GM12878 (cell line): ENCODE measurements at regions not wholly inside any gene's neighbourhood (a gene's known extent, or its start where the extent isn't known, plus 50 kb on each side); places are given as distances from the start of the nearest gene placed in this dataset.

Experiments
- ATAC-seq: fragments of 200-7000 bp; cut with Tn5 transposase; 3 replicates; pipeline ENCODE4 v1.9.1; 2020; ENCODE audit warnings: mild to moderate bottlenecking, moderate library complexity
- BruUV-seq: library from RNA; stranded (reverse); fragments of 400-500 nt; replicated peaks from 2 replicates; lab custom pipeline; 2021; lab: Mats Ljungman, UMichigan
- CTCF ChIA-PET: fragments of 300-600 bp; sonication (Branson Sonifier 250); formaldehyde crosslinking; extraction: SDS; loops from one replicate; lab custom pipeline; 2021; ENCODE audit warnings: inconsistent platforms; lab: Yijun Ruan, JAX
- POLR2A ChIA-PET: fragments of 350-600 bp; formaldehyde crosslinking; extraction: SDS; loops from one replicate; lab custom pipeline; 2021; ENCODE audit warnings: inconsistent platforms; lab: Charles Lee
- RAD21 ChIA-PET: fragments of 300-600 bp; sonication (Branson Sonifier 250); formaldehyde crosslinking; loops from one replicate; lab custom pipeline; 2023; ENCODE audit warnings: antibody characterized with exemption; ENCODE audit not compliant: unreplicated experiment; lab: Charles Lee
- SMC1A ChIA-PET: fragments of 300-600 bp; sonication (Branson Sonifier 250); formaldehyde crosslinking; loops from one replicate; lab custom pipeline; 2023; ENCODE audit not compliant: unreplicated experiment, uncharacterized antibody; lab: Charles Lee
- DNase-seq: peaks from one replicate; pipeline ENCODE4 v3.0.0-alpha.2; 2011; ENCODE audit warnings: low read depth, low spot score
- FAIRE-seq: peaks from 3 replicates; lab custom pipeline; 2011; peaks lifted over from hg19 to GRCh38; lab: Jason Lieb, UNC
- H2AFZ ChIP-seq: 2 replicates; pipeline ENCODE4 v1.6.0; 2011; ENCODE audit warnings: low read depth, low read length, control low read depth; ENCODE audit not compliant: control insufficient read depth
- H3K27ac ChIP-seq: 2 replicates; pipeline ENCODE4 v1.5.1; 2011; ENCODE audit warnings: control low read depth; ENCODE audit not compliant: control insufficient read depth, insufficient read depth
- H3K27me3 ChIP-seq, 2 experiments: replicated peaks in 1 of 2; 2 replicates each; pipeline versions ENCODE4 v1.6.0 to v1.6.1; 2011; ENCODE audit warnings: low read length in 1 of 2; ENCODE audit not compliant: control insufficient read depth in 2 of 2, insufficient read depth in 2 of 2
- H3K36me3 ChIP-seq, 2 experiments: 2 replicates each; pipeline ENCODE4 v1.5.1; 2011; ENCODE audit warnings: low read length in 1 of 2; ENCODE audit not compliant: control insufficient read depth in 2 of 2, insufficient read depth in 2 of 2
- H3K4me1 ChIP-seq: 2 replicates; pipeline ENCODE4 v1.6.1; 2011; ENCODE audit warnings: mild to moderate bottlenecking, low read length, moderate library complexity, mixed read lengths; ENCODE audit not compliant: control insufficient read depth, insufficient read depth
- H3K4me2 ChIP-seq: 2 replicates; pipeline ENCODE4 v1.6.0; 2011; ENCODE audit warnings: control low read depth; ENCODE audit not compliant: control insufficient read depth, insufficient read depth
- H3K4me3 ChIP-seq: fragments of 200-600 bp; sonication (generic); 2 replicates; pipeline ENCODE4 v1.5.1; 2016
- H3K79me2 ChIP-seq: 2 replicates; pipeline ENCODE4 v1.6.0; 2011; ENCODE audit warnings: low read length; ENCODE audit not compliant: control insufficient read depth, insufficient read depth
- H3K9ac ChIP-seq: 2 replicates; pipeline ENCODE4 v1.8.0; 2011; ENCODE audit warnings: low read length, control low read depth, mixed read lengths; ENCODE audit not compliant: control insufficient read depth, insufficient read depth
- H3K9me3 ChIP-seq: replicated peaks from 3 replicates; pipeline ENCODE4 v1.5.1; 2011; ENCODE audit warnings: mild to moderate bottlenecking, low read length; ENCODE audit not compliant: control insufficient read depth, insufficient read depth
- H4K20me1 ChIP-seq: 2 replicates; pipeline ENCODE4 v1.6.0; 2011; ENCODE audit not compliant: control insufficient read depth, insufficient read depth
- ATF7 ChIP-seq: fragments of 450-650 bp; IDR thresholded peaks from 2 replicates; pipeline ENCODE4 v1.6.1; 2016; ENCODE audit warnings: low read depth, mild to moderate bottlenecking
- CHD4 ChIP-seq: fragments of 200-600 bp; sonication (generic); IDR thresholded peaks from 2 replicates; pipeline ENCODE4 v1.6.1; 2016; ENCODE audit warnings: mild to moderate bottlenecking
- EED ChIP-seq: sonication (generic); IDR thresholded peaks from 2 replicates; pipeline ENCODE4 v1.6.1; 2016; ENCODE audit warnings: antibody characterized with exemption, low read depth
- FOS ChIP-seq: IDR thresholded peaks from 3 replicates; pipeline ENCODE4 v1.6.1; 2011; ENCODE audit warnings: borderline replicate concordance; ENCODE audit not compliant: insufficient read length; ENCODE audit errors: extremely low read depth
- FOXM1 ChIP-seq: IDR thresholded peaks from 2 replicates; pipeline ENCODE4 v1.6.1; 2012; ENCODE audit warnings: low read depth, mild to moderate bottlenecking, inconsistent platforms, low read length, moderate library complexity
- HDAC2 ChIP-seq: fragments of 200-600 bp; sonication (generic); IDR thresholded peaks from 2 replicates; pipeline ENCODE4 v1.6.1; 2017
- HSF1 ChIP-seq: fragments of 150-350 bp; IDR thresholded peaks from 2 replicates; pipeline ENCODE4 v1.6.1; 2014; ENCODE audit warnings: mild to moderate bottlenecking, low read depth, low read length
- IKZF1 ChIP-seq: fragments of 450-650 bp; conservative IDR thresholded peaks from 2 replicates; pipeline ENCODE4 v1.6.1; 2017; ENCODE audit warnings: antibody characterized with exemption, mild to moderate bottlenecking
- IRF5 ChIP-seq: fragments of 450-650 bp; IDR thresholded peaks from 2 replicates; pipeline ENCODE4 v1.6.1; 2017; ENCODE audit warnings: borderline replicate concordance
- MEF2B ChIP-seq: fragments of 450-650 bp; IDR thresholded peaks from 2 replicates; pipeline ENCODE4 v1.6.1; 2018; ENCODE audit warnings: mild to moderate bottlenecking, moderate library complexity; ENCODE audit not compliant: partially characterized antibody, poor library complexity, severe bottlenecking
- NKRF ChIP-seq: fragments of 450-650 bp; conservative IDR thresholded peaks from 2 replicates; pipeline ENCODE4 v1.6.1; 2017; ENCODE audit warnings: mild to moderate bottlenecking, moderate library complexity
- PRDM15 ChIP-seq: fragments of 450-650 bp; formaldehyde crosslinking; IDR thresholded peaks from 2 replicates; pipeline ENCODE4 v1.4.0; 2020; ENCODE audit warnings: mild to moderate bottlenecking, moderate library complexity
- RAD51 ChIP-seq: fragments of 450-650 bp; IDR thresholded peaks from 2 replicates; pipeline ENCODE4 v1.6.1; 2016; ENCODE audit warnings: moderate library complexity, mild to moderate bottlenecking, inconsistent platforms
- RUNX3 ChIP-seq: IDR thresholded peaks from 2 replicates; pipeline ENCODE4 v1.6.1; 2012; ENCODE audit warnings: low read length, inconsistent platforms
- SIN3A ChIP-seq: IDR thresholded peaks from 2 replicates; pipeline ENCODE4 v1.6.1; 2012; ENCODE audit warnings: low read depth, low read length, improper control_type of control experiment
- TARDBP ChIP-seq: IDR thresholded peaks from 2 replicates; pipeline ENCODE4 v1.6.1; 2016; ENCODE audit warnings: borderline replicate concordance
- TBL1XR1 ChIP-seq: IDR thresholded peaks from 2 replicates; pipeline ENCODE4 v1.6.1; 2012; ENCODE audit warnings: low read depth, low read length, improper control_type of control experiment
- ZNF217 ChIP-seq: fragments of 450-650 bp; IDR thresholded peaks from 2 replicates; pipeline ENCODE4 v1.6.1; 2017; ENCODE audit warnings: antibody characterized with exemption, mild to moderate bottlenecking
- WGBS: methylation state at CpG from one replicate; pipeline ENCODE4 v1.1.6; 2016; ENCODE audit warnings: low lambda C conversion rate; ENCODE audit not compliant: insufficient replicate concordance, insufficient coverage; ENCODE audit errors: missing lambda C conversion rate; 5-methylcytosine and 5-hydroxymethylcytosine counted together
- in situ Hi-C: fragments of 300-500 bp; cut with MboI; formaldehyde crosslinking; loops from 9 replicates; pipeline ENCODE4 v1.14.3; 2018; ENCODE audit warnings: mixed read lengths
- intact Hi-C: fragments of 100-400 bp; cut with micrococcal nuclease; formaldehyde crosslinking; loops from one replicate; pipeline ENCODE4 v1.14.2; 2022; ENCODE audit not compliant: unreplicated experiment

- no peak for TF ChIP-seq NKRF
- no peak for TF ChIP-seq HSF1
- no peak for TF ChIP-seq CHD4
- no peak for TF ChIP-seq ATF7
- no peak for TF ChIP-seq HDAC2
- no peak for TF ChIP-seq RAD51
These were observed 93.0 kb upstream of the HES1 start (continued) for GRCh38 chr3:194042927-194043326.

GRCh38 chr3:194043516-194043915, 92.4 kb upstream of the HES1 start:
- no TSS peak for BruUV-seq
- Histone ChIP-seq H3K9me3 (no peaks in the 10 kb centered on the region), H4K20me1 (no peaks in the 10 kb centered on the region), H3K4me1 (peaks cover 9% of the 10 kb centered on the region; the same call in 1 of the 2 replicates), H3K27me3 (no peaks in the 10 kb centered on the region), H3K4me2 (no peak overlapping the region), H3K4me3 (no peak overlapping the region), H3K27ac (no peak overlapping the region), H3K79me2 (no peaks in the 10 kb centered on the region), H2AFZ (no peak overlapping the region), H3K36me3 (no peaks in the 10 kb centered on the region), H3K9ac (no peak overlapping the region)
- intact Hi-C loops = no loop called here
- ChIA-PET SMC1A (no interaction called here), RAD21 (no interaction called here), CTCF (no interaction called here), POLR2A (no interaction called here)
- FAIRE-seq (no peak), DNase-seq (no peak), ATAC-seq (no peak)
- 98% methylated on average over 3 of the region's 3 CpGs for WGBS
- in situ Hi-C loops = no loop called here
- TF ChIP-seq EED (no peak), MEF2B (no peak), PRDM15 (no peak), TBL1XR1 (no peak), FOS (no peak), TARDBP (no peak), ZNF217 (no peak), FOXM1 (no peak), IKZF1 (no peak), IRF5 (no peak), SIN3A (no peak), RUNX3 (no peak)
